OCI-LY1 (cell line): ENCODE measurements at regions not wholly inside any gene's neighbourhood (a gene's known extent, or its start where the extent isn't known, plus 50 kb on each side); places are given as distances from the start of the nearest gene placed in this dataset.
"Not testable (repeated sequence)": the region's sequence is repeated elsewhere in the genome, so short reads cannot be mapped to it uniquely, and the experiment has no call there.

Source experiments
- EZH2 ChIP-seq: fragments of 200-600 bp; sonication (generic), shearing (Covaris generic); IDR thresholded peaks from 2 replicates; pipeline ENCODE4 v1.8.0; 2017; ENCODE audit warnings: borderline replicate concordance, mixed run types, mild to moderate bottlenecking, antibody characterized with exemption, low read length, moderate library complexity, mixed read lengths
- TF ChIP-seq, protein P1 (sequence below): fragments of 200-600 bp; sonication (generic), shearing (Covaris generic); IDR thresholded peaks from 2 replicates; pipeline ENCODE4 v1.5.1; 2017; ENCODE audit warnings: mild to moderate bottlenecking, antibody characterized with exemption, low read length, moderate library complexity, mixed read lengths

DNA sequence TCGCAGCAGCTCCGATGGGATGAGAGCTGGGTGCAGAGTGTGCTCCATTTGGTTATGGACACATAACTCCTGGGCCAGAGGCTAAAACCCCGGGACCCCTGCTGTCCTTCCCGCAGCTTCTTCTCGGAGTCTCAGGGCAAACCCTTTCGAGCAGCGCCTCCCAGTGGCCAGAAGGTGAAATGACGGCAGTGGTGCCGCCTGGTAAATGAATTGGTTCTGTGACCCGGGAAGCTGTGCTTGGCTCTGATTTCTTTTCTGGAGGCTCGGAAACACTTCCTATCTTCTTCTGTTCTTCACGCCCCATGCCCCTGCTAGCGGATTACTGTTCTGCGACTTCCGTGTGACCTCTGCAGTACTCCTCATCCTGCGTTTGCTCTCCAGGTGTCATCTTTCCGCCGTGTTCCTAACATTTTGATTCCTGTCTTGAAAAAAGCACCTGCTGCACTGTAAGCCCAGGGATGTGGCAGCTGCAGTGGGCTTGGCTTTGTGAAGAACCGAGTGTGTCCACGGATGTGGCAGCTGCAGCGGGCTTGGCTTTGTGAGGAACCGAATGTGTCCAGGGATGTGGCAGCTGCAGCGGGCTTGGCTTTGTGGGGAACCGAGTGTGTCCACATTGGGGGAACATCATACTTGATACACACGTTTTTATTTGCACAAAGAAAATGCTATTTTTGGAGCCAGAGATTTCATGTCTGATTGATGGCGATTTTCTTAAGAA lies 118.0 kb upstream of the ALDH3B2 start:
- TF ChIP-seq, protein P1, sequence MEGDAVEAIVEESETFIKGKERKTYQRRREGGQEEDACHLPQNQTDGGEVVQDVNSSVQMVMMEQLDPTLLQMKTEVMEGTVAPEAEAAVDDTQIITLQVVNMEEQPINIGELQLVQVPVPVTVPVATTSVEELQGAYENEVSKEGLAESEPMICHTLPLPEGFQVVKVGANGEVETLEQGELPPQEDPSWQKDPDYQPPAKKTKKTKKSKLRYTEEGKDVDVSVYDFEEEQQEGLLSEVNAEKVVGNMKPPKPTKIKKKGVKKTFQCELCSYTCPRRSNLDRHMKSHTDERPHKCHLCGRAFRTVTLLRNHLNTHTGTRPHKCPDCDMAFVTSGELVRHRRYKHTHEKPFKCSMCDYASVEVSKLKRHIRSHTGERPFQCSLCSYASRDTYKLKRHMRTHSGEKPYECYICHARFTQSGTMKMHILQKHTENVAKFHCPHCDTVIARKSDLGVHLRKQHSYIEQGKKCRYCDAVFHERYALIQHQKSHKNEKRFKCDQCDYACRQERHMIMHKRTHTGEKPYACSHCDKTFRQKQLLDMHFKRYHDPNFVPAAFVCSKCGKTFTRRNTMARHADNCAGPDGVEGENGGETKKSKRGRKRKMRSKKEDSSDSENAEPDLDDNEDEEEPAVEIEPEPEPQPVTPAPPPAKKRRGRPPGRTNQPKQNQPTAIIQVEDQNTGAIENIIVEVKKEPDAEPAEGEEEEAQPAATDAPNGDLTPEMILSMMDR = peak; percentile 45; the same call in 1 of the 2 replicates
- not testable (repeated sequence) for TF ChIP-seq EZH2
